GM12878 (cell line): ENCODE measurements at regions not wholly inside any gene's neighbourhood (a gene's known extent, or its start where the extent isn't known, plus 50 kb on each side); places are given as distances from the start of the nearest gene placed in this dataset.

Experiments used
- ATAC-seq: fragments of 200-7000 bp; cut with Tn5 transposase; 3 replicates; pipeline ENCODE4 v1.9.1; 2020; ENCODE audit warnings: mild to moderate bottlenecking, moderate library complexity
- BruUV-seq: library from RNA; stranded (reverse); fragments of 400-500 nt; replicated peaks from 2 replicates; lab custom pipeline; 2021; lab: Mats Ljungman, UMichigan
- CTCF ChIA-PET: fragments of 300-600 bp; sonication (Branson Sonifier 250); formaldehyde crosslinking; extraction: SDS; loops from one replicate; lab custom pipeline; 2021; ENCODE audit warnings: inconsistent platforms; lab: Yijun Ruan, JAX
- POLR2A ChIA-PET: fragments of 350-600 bp; formaldehyde crosslinking; extraction: SDS; loops from one replicate; lab custom pipeline; 2021; ENCODE audit warnings: inconsistent platforms; lab: Charles Lee
- RAD21 ChIA-PET: fragments of 300-600 bp; sonication (Branson Sonifier 250); formaldehyde crosslinking; loops from one replicate; lab custom pipeline; 2023; ENCODE audit warnings: antibody characterized with exemption; ENCODE audit not compliant: unreplicated experiment; lab: Charles Lee
- SMC1A ChIA-PET: fragments of 300-600 bp; sonication (Branson Sonifier 250); formaldehyde crosslinking; loops from one replicate; lab custom pipeline; 2023; ENCODE audit not compliant: unreplicated experiment, uncharacterized antibody; lab: Charles Lee
- DNase-seq: peaks from one replicate; pipeline ENCODE4 v3.0.0-alpha.2; 2011; ENCODE audit warnings: low read depth, low spot score
- FAIRE-seq: peaks from 3 replicates; lab custom pipeline; 2011; peaks lifted over from hg19 to GRCh38; lab: Jason Lieb, UNC
- H2AFZ ChIP-seq: 2 replicates; pipeline ENCODE4 v1.6.0; 2011; ENCODE audit warnings: low read depth, low read length, control low read depth; ENCODE audit not compliant: control insufficient read depth
- H3K27ac ChIP-seq: 2 replicates; pipeline ENCODE4 v1.5.1; 2011; ENCODE audit warnings: control low read depth; ENCODE audit not compliant: control insufficient read depth, insufficient read depth
- H3K27me3 ChIP-seq, 2 experiments: replicated peaks in 1 of 2; 2 replicates each; pipeline versions ENCODE4 v1.6.0 to v1.6.1; 2011; ENCODE audit warnings: low read length in 1 of 2; ENCODE audit not compliant: control insufficient read depth in 2 of 2, insufficient read depth in 2 of 2
- H3K36me3 ChIP-seq, 2 experiments: 2 replicates each; pipeline ENCODE4 v1.5.1; 2011; ENCODE audit warnings: low read length in 1 of 2; ENCODE audit not compliant: control insufficient read depth in 2 of 2, insufficient read depth in 2 of 2
- H3K4me1 ChIP-seq: 2 replicates; pipeline ENCODE4 v1.6.1; 2011; ENCODE audit warnings: mild to moderate bottlenecking, low read length, moderate library complexity, mixed read lengths; ENCODE audit not compliant: control insufficient read depth, insufficient read depth
- H3K4me2 ChIP-seq: 2 replicates; pipeline ENCODE4 v1.6.0; 2011; ENCODE audit warnings: control low read depth; ENCODE audit not compliant: control insufficient read depth, insufficient read depth
- H3K4me3 ChIP-seq: fragments of 200-600 bp; sonication (generic); 2 replicates; pipeline ENCODE4 v1.5.1; 2016
- H3K79me2 ChIP-seq: 2 replicates; pipeline ENCODE4 v1.6.0; 2011; ENCODE audit warnings: low read length; ENCODE audit not compliant: control insufficient read depth, insufficient read depth
- H3K9ac ChIP-seq: 2 replicates; pipeline ENCODE4 v1.8.0; 2011; ENCODE audit warnings: low read length, control low read depth, mixed read lengths; ENCODE audit not compliant: control insufficient read depth, insufficient read depth
- H3K9me3 ChIP-seq: replicated peaks from 3 replicates; pipeline ENCODE4 v1.5.1; 2011; ENCODE audit warnings: mild to moderate bottlenecking, low read length; ENCODE audit not compliant: control insufficient read depth, insufficient read depth
- H4K20me1 ChIP-seq: 2 replicates; pipeline ENCODE4 v1.6.0; 2011; ENCODE audit not compliant: control insufficient read depth, insufficient read depth
- BRCA1 ChIP-seq: IDR thresholded peaks from 2 replicates; pipeline ENCODE4 v1.6.1; 2011; ENCODE audit warnings: low read depth, low read length, improper control_type of control experiment
- CHD2 ChIP-seq: IDR thresholded peaks from 2 replicates; pipeline ENCODE4 v1.6.1; 2011; ENCODE audit warnings: low read depth, low read length, improper control_type of control experiment, borderline replicate concordance
- EP300 ChIP-seq, 2 experiments: fragments of 150-350 bp in 1 of 2; IDR thresholded peaks; 2 replicates each; pipeline ENCODE4 v1.6.1; 2011 to 2012; ENCODE audit warnings: low read depth in 2 of 2, low read length in 2 of 2, borderline replicate concordance in 1 of 2, improper control_type of control experiment in 1 of 2, inconsistent platforms in 1 of 2; ENCODE audit not compliant: control insufficient read depth in 1 of 2
- HCFC1 ChIP-seq: fragments of 150-350 bp; IDR thresholded peaks from 2 replicates; pipeline ENCODE4 v1.6.1; 2014; ENCODE audit warnings: low read length
- KLF5 ChIP-seq: fragments of 450-650 bp; IDR thresholded peaks from 2 replicates; pipeline ENCODE4 v1.6.1; 2014; ENCODE audit warnings: mild to moderate bottlenecking; ENCODE audit not compliant: partially characterized antibody
- PBX3 ChIP-seq: IDR thresholded peaks from 2 replicates; pipeline ENCODE4 v1.6.1; 2011; ENCODE audit warnings: mild to moderate bottlenecking, low read depth, low read length, moderate library complexity; ENCODE audit not compliant: insufficient replicate concordance
- POLR2AphosphoS5 ChIP-seq: IDR thresholded peaks from 2 replicates; pipeline ENCODE4 v1.6.1; 2011; ENCODE audit warnings: mild to moderate bottlenecking, low read length, inconsistent platforms
- RAD21 ChIP-seq: IDR thresholded peaks from 2 replicates; pipeline ENCODE4 v1.6.1; 2011; ENCODE audit warnings: mild to moderate bottlenecking, low read depth, low read length, moderate library complexity; ENCODE audit not compliant: insufficient read depth
- SPI1 ChIP-seq: IDR thresholded peaks from 2 replicates; pipeline ENCODE4 v1.6.1; 2011; ENCODE audit warnings: low read depth, mild to moderate bottlenecking, low read length, moderate library complexity, borderline replicate concordance; ENCODE audit not compliant: insufficient read depth
- TARDBP ChIP-seq: IDR thresholded peaks from 2 replicates; pipeline ENCODE4 v1.6.1; 2016; ENCODE audit warnings: borderline replicate concordance
- YBX1 ChIP-seq: fragments of 450-650 bp; IDR thresholded peaks from 2 replicates; pipeline ENCODE4 v1.6.1; 2016; ENCODE audit warnings: antibody characterized with exemption
- ZBTB33 ChIP-seq: fragments of 450-650 bp; IDR thresholded peaks from 2 replicates; pipeline ENCODE4 v1.6.1; 2017; ENCODE audit warnings: mild to moderate bottlenecking
- WGBS: methylation state at CpG from one replicate; pipeline ENCODE4 v1.1.6; 2016; ENCODE audit warnings: low lambda C conversion rate; ENCODE audit not compliant: insufficient replicate concordance, insufficient coverage; ENCODE audit errors: missing lambda C conversion rate; 5-methylcytosine and 5-hydroxymethylcytosine counted together
- in situ Hi-C: fragments of 300-500 bp; cut with MboI; formaldehyde crosslinking; loops from 9 replicates; pipeline ENCODE4 v1.14.3; 2018; ENCODE audit warnings: mixed read lengths
- intact Hi-C: fragments of 100-400 bp; cut with micrococcal nuclease; formaldehyde crosslinking; loops from one replicate; pipeline ENCODE4 v1.14.2; 2022; ENCODE audit not compliant: unreplicated experiment
- TF ChIP-seq, protein P1 (sequence below): fragments of 450-650 bp; IDR thresholded peaks from 2 replicates; pipeline ENCODE4 v1.6.1; 2017; ENCODE audit warnings: antibody characterized with exemption, mild to moderate bottlenecking, moderate library complexity

DNA sequence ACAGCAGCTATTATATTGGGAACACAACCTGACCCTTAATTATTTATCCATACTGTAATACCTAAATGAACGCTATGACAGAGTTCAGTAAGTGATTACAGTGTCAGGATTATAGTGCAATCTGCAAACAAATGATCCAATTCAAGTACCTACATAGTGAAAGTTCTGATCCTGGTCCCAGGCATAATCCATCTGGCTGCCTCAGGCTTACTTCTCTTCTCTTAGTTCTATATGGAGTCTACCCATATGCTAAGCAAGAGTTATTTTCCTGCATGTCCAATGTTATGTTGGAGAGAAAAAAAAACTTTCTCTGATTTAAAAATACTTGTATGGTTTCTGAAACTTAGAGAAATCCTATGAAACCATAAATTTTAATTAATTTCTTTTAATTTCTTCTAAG, 1487.7 kb upstream of the SLC10A2 start (continued):
- TF ChIP-seq HCFC1 (no peak), POLR2AphosphoS5 (no peak), TARDBP (no peak), RAD21 (no peak), CHD2 (no peak), EP300 (IDR thresholded peaks at IDR 0.05; ENCODE audit: borderline replicate concordance in 1 of 2, control insufficient read depth in 1 of 2, low read depth in 2 of 2, low read length in 2 of 2) (no peak), KLF5 (no peak), YBX1 (no peak)

DNA sequence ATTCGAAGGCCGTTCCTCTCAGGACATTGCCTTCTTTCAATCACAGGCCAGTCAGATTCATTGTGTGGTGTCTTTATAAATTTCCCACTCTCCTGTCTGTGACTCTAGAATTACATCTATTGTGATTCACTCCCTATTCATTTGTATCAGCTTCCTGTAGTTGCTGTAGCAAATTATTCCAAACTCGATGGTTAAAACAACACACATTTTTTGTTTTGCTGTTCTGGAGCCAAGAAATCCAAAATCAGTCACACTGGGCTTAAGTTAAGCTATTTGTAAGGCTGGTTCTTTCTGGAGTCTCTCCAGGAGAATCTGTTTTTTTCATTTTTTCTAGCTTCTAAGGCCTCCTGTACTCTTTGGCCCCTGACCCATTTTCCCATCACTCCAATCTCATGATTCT, 1487.0 kb upstream of the SLC10A2 start:
- FAIRE-seq: no peak
- TF ChIP-seq ZBTB33: no peak
- TF ChIP-seq, protein P1, sequence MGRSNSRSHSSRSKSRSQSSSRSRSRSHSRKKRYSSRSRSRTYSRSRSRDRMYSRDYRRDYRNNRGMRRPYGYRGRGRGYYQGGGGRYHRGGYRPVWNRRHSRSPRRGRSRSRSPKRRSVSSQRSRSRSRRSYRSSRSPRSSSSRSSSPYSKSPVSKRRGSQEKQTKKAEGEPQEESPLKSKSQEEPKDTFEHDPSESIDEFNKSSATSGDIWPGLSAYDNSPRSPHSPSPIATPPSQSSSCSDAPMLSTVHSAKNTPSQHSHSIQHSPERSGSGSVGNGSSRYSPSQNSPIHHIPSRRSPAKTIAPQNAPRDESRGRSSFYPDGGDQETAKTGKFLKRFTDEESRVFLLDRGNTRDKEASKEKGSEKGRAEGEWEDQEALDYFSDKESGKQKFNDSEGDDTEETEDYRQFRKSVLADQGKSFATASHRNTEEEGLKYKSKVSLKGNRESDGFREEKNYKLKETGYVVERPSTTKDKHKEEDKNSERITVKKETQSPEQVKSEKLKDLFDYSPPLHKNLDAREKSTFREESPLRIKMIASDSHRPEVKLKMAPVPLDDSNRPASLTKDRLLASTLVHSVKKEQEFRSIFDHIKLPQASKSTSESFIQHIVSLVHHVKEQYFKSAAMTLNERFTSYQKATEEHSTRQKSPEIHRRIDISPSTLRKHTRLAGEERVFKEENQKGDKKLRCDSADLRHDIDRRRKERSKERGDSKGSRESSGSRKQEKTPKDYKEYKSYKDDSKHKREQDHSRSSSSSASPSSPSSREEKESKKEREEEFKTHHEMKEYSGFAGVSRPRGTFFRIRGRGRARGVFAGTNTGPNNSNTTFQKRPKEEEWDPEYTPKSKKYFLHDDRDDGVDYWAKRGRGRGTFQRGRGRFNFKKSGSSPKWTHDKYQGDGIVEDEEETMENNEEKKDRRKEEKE: no peak
- no peak for TF ChIP-seq PBX3
- TF ChIP-seq SPI1: no peak
- TF ChIP-seq BRCA1: no peak

More for the DNA sequence above, 1487.0 kb upstream of the SLC10A2 start:
- no peaks in the 10 kb centered on the region for H3K36me3 ChIP-seq
- no peak overlapping the region for H3K9ac ChIP-seq
- 21% methylated on average over 3 of the region's 3 CpGs for WGBS
- DNase-seq: no peak
- ChIA-PET POLR2A (no interaction called here), CTCF (no interaction called here), RAD21 (no interaction called here), SMC1A (no interaction called here)
- H3K27me3 ChIP-seq: no peaks in the 10 kb centered on the region
- H4K20me1 ChIP-seq: no peaks in the 10 kb centered on the region
- H3K4me3 ChIP-seq: no peak overlapping the region
- in situ Hi-C loops: no loop called here
- no peak for ATAC-seq
- H2AFZ ChIP-seq: no peak overlapping the region
- H3K27ac ChIP-seq: no peak overlapping the region
- no TSS peak for BruUV-seq
- no peak overlapping the region for H3K4me2 ChIP-seq
- no peaks in the 10 kb centered on the region for H3K9me3 ChIP-seq
- H3K79me2 ChIP-seq: no peaks in the 10 kb centered on the region
- intact Hi-C loops: no loop called here
- H3K4me1 ChIP-seq: no peaks in the 10 kb centered on the region
